Sigmoid colon (tissue), 4 donors: ENCODE measurements at regions not wholly inside any gene's neighbourhood (a gene's known extent, or its start where the extent isn't known, plus 50 kb on each side); places are given as distances from the start of the nearest gene placed in this dataset.

Experiments used
- POLR2A ChIP-seq, 2 donors: fragments of 450-650 bp; IDR thresholded peaks; one replicate each; pipeline ENCODE4 v1.6.1; 2016; ENCODE audit warnings: antibody characterized with exemption in 2 of 2, mild to moderate bottlenecking in 2 of 2, moderate library complexity in 2 of 2
- POLR2AphosphoS5 ChIP-seq, 4 donors: sonication (generic); formaldehyde crosslinking; IDR thresholded peaks; one replicate each; pipeline ENCODE4 v1.6.1; 2017; ENCODE audit warnings: antibody characterized with exemption in 4 of 4
- TF ChIP-seq, protein P1 (sequence below), 4 experiments: fragments of 450-650 bp in 3 of 4; fragments of 200-600 bp in 1 of 4; IDR thresholded peaks; one replicate each; pipeline ENCODE4 v1.5.1; 2016 to 2019; ENCODE audit warnings: antibody characterized with exemption in 4 of 4, mild to moderate bottlenecking in 3 of 4, moderate library complexity in 2 of 4

DNA sequence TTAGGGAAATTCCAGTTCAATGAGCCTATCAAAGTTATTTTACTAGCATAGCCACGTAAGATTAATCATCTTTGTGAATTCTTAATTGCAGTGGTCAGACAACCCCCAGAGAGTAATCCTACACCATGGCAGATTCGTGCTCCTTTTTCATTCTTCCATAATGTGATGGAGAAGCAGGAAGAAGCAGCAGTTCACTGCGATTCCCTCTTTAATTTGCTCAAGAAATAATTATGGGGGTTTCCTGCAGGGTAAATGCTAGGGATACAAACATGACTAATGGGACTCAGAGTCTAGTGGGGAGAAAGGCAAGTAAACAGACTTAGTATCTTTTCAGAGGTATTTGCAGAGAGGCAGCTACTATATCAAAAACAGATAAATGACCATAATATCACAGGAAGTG lies 175.8 kb upstream of the HNRNPA3 start:
- TF ChIP-seq, protein P1, sequence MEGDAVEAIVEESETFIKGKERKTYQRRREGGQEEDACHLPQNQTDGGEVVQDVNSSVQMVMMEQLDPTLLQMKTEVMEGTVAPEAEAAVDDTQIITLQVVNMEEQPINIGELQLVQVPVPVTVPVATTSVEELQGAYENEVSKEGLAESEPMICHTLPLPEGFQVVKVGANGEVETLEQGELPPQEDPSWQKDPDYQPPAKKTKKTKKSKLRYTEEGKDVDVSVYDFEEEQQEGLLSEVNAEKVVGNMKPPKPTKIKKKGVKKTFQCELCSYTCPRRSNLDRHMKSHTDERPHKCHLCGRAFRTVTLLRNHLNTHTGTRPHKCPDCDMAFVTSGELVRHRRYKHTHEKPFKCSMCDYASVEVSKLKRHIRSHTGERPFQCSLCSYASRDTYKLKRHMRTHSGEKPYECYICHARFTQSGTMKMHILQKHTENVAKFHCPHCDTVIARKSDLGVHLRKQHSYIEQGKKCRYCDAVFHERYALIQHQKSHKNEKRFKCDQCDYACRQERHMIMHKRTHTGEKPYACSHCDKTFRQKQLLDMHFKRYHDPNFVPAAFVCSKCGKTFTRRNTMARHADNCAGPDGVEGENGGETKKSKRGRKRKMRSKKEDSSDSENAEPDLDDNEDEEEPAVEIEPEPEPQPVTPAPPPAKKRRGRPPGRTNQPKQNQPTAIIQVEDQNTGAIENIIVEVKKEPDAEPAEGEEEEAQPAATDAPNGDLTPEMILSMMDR (IDR thresholded peaks at IDR 0.05) = no peak
- TF ChIP-seq POLR2A (IDR thresholded peaks at IDR 0.05) = no peak
- no peak for TF ChIP-seq POLR2AphosphoS5 (IDR thresholded peaks at IDR 0.05)
